Globus pallidus (tissue), 1 donor: ENCODE measurements at regions not wholly inside any gene's neighbourhood (a gene's known extent, or its start where the extent isn't known, plus 50 kb on each side); places are given as distances from the start of the nearest gene placed in this dataset.

ENCODE experiments used
- DNase-seq: peaks from one replicate; pipeline ENCODE4 v3.0.0-alpha.2; 2015; ENCODE audit warnings: low spot score

DNA sequence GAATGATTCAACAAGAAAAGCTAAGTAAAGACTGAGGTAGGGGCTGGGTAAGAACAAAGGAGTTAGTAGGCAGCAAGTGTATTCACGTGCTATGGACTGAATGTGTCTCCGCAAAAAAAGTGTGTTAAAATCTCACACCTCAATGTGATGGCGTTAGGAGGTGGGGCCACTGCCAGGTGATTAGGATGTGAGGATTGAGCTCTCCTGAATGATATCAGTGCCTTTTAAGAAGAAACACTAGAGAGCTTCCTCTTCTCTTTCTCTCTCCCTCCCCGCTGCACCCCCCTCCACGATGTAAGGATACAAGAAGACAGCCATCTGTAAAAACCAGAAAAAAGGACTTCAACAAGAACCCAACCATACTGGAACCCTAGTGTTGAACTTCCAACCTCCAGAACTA lies 396.1 kb upstream of the PLXNA2 start:
- DNase-seq, result no peak

DNA sequence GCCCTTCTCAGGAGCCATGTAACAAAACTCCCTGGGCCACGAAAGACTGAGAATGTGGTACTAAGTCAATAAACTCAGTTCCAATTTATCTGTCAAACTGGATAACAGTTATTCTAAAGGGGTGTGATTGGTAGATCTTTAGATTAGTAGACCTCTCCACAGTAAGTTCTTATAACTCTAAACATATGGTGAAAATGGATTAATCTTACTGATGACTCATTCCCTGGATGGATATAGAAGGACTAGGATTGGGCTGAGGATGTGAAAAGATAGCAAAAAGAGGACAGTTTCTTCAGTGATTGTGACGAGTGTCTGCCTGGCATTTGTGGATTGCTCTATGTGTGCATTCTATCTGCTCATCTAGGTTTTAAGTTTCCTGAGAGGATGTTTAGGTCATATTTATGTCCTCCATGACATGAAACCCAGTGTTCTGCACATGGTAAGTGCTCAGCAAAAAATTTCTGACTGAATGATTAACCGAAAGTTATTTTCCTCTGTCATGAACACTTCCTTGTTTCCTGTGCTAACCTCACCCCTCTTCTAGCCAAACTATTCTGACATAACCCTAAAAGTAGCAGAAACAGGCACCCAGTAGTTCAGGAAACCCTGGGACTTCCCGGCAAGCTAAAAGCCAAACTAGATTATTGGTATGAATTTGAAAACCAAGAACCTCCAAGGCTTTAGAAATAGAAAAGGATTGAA lies 397.5 kb upstream of the PLXNA2 start:
- no peak for DNase-seq

DNA sequence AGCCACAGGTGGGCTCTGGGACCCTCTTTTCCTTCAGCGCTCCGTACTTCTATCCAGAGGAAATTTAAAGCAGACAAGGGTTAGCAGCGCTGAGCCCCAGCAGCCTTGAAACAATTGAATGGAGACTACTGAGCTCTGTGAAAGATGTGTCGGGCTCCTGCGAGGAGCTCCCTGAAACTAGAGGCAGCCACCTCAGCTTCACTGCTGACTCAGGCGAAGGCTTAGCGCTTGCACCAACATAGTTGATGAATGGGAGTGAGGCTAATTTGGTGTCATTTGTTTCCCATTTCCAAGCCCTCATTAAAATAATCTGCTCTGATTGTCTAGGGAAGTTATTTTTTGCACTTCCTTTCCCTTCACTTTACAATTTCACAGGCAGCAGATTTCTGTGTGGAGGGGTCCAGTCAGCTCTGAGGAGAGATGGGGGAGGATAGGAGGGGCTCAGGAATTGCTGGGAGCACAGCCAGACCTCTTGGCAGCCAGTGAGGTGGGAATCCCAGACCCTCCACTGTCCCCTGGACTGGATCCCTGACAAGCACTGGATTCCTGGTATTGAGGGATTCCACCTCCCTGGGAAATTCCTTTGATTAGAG lies 398.9 kb upstream of the PLXNA2 start:
- no peak for DNase-seq

DNA sequence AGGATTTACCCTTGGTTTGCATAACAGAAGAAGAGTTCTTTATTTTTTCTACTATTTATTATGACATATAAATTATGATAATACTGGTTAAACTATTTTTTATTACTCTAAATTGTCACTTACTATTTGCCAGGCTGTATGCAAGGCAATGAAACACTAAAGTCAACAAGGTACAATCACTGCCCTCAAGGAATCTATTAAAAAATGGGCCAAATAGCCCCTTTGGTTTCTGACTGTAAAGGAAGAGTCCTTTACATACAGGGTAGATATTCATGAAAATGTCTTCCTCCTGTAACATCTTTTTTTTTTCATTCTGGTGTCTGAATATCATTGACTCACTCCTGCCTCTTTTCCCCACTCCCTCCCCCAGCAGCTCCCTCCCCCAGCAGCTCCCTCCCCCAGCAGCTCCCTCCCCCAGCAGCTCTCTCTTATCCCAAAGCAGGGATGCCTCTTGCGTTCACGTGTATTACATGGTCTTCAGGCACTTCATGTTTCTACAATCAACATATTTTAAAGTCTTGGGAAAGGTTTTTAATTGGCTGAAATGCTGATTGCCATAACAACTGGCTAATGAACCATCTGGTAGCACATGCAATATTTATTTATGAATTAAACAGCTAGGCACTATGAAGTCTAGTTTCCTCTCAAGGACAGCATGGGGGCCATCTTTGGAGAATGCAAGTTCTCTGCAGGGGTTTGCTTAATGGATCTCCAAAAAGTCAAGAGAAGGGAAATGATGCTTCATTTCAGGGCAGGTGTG lies 400.4 kb upstream of the PLXNA2 start:
- DNase-seq, result no peak

DNA sequence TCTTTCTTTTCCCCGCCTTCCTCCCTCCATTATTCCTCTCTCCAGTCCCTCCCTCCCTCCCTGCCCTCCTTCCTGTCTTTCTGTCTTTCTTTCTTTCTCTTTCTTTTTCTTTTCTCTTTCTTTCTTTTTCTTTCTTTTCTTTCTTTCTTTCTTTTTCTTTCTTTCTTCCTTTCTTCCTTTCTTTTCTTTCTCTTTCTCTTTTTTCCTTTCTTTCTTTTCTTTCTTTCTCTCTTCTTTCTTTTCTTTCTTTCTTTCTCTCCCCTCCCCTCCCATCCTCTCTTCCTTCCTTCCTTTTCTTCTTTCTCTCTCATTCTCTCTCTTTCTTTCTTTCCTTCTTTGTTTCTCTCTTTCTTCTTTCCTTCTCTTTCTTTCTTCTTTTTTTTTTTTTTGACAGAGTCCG lies 402.2 kb upstream of the PLXNA2 start:
- no peak for DNase-seq

DNA sequence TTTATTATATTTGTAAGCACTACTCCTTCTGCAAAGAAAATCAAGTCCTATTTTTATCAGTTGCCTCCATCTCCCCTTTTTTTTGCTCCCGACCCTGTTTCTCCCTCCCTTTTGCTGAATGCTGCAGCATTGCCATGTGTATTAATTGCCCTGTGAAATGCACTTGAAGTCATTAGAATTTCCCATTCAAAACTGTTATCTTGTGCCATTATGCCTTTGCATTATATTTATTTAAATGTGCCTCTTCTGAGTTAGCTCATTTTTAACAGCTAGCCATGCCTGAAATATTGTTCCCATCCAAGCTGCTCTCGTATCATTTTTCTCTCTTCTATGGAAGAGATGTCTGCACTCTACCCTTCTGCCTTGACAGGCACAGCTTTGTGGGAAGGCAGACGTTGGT lies 404.0 kb upstream of the PLXNA2 start:
- DNase-seq, result no peak

DNA sequence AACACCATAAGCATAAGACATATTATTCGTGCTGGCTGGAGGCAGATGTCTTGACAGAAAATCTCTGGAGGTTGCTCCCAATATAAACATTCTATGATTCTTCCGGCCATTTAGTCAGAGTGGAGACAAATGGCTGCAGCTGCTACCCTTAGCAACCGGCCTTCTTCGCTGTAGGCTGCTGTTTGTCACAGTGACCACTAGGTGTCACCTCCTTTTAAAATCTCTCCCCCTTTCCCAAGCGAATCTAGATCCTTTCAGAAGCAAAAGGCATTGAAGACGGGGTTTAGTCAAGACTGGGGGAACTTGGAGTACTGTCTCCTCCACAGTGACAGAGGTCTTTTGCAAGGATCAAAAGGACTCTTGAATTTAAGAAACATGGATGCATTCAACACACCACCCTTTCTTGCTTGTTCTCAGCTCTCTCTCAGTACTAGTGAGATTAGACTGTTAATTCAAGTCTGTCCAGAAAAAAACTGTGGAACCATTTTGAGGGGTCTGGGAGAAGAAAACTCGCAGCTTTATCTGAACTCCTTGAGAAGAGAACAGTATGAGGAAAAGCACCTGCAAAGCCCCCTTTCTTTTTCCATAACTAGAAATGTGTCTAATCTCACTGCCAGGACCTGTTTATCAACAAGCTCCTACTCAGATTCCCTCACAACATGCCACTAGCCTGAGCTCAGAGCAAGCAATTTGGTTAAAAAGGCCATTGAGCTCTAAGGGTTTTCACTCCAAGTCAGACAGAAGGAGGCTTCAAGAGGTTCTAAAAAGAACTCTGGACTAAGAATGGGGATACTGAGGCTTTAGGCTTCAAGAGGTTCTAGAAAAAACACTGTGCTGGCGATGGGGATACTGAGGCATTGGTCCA lies 408.3 kb upstream of the PLXNA2 start:
- peak; percentile 56 for DNase-seq

DNA sequence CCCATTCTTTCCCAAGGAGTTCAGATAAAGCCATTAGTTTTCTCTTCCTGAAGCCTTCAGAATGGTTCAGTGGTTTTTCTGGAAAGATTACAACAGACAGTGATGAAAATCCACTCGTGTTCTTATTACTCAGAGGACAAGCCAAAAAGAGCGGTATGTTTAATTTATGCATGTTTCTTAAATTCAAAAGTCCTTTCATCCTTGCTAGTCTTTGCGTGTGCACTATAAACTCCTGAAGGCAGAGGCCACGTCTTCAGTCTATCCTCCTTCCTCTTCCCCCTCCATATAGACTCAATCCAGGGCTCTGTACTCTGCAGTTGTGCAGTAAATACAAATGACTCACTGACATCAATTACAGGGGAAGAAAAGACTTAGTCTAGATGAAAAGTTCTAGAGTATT lies 409.2 kb upstream of the PLXNA2 start:
- no peak for DNase-seq

DNA sequence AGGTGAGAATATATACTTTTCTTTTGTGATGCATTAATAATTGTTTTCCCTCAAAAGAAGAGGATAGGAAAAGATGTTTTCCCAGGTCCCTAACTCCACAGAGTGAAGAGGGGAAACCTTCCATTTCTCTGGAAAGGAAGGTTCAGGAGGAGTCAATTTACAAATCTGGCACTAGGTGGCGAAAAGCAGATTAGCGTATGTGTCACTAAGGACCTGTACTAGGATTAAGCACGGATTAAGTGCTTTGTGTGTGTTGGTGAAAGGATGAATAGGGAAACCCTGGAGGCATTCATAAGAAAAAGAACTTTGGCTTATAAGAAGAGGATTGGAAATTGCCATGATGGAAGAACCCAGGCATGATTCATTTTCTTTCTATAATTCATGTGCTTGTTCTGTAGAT lies 410.1 kb upstream of the PLXNA2 start:
- DNase-seq, result no peak

DNA sequence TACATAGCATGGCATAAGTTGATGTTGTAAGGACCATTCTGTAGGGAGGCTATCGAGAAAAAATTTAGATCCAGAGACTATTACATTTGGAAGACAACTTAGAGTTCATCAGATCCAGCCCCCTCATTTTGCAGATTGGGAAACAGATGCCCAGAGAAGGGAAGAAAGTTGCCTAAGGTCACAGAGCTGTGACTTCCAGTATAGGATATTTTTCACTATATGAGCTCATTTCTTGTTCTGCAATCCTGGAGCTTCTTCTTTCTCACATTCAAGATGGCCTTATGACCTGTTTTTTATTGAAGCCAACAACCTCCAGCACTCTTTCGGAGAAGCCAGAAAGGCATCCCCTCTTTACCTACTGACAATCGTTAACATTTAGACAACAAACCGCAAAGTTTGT lies 421.8 kb upstream of the PLXNA2 start:
- no peak for DNase-seq

DNA sequence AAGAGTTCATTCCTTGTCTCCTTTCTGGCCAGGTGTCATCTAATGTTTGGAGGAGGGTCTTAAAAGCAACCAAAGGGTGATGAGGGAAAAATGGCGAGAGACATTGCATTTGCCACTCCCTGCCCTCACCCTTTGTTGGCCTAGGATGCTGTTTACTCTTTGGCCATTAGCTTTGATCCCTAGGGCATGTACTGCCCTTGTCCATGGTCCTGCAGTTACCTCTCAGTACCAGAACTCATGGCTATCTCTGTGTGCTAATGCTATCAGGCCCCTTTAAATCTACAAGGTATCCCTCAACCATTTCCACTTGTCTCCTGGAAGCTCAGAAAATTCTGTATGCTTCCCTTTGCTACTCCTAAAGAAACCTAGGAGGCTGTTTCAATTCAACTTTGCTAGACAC lies 424.8 kb upstream of the PLXNA2 start:
- no peak for DNase-seq

DNA sequence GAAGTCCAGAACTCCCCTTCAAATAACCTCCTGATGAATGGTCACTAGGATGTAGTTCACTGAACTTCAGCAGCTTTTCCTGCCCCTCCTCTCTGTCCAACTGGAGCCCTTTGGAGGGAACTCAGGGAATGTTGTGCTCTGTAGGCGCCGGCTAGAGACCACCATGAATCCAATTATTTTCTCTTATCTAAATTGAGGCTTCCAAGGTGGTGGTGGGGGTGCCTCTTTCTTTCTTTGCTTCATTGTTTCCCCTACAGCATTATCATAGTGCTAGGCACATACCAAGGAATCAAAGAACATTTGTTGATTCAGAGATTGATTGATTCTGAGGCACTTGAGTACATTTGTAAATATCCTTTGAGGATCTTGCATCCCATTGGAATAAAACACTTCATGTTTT lies 426.6 kb upstream of the PLXNA2 start:
- no peak for DNase-seq

DNA sequence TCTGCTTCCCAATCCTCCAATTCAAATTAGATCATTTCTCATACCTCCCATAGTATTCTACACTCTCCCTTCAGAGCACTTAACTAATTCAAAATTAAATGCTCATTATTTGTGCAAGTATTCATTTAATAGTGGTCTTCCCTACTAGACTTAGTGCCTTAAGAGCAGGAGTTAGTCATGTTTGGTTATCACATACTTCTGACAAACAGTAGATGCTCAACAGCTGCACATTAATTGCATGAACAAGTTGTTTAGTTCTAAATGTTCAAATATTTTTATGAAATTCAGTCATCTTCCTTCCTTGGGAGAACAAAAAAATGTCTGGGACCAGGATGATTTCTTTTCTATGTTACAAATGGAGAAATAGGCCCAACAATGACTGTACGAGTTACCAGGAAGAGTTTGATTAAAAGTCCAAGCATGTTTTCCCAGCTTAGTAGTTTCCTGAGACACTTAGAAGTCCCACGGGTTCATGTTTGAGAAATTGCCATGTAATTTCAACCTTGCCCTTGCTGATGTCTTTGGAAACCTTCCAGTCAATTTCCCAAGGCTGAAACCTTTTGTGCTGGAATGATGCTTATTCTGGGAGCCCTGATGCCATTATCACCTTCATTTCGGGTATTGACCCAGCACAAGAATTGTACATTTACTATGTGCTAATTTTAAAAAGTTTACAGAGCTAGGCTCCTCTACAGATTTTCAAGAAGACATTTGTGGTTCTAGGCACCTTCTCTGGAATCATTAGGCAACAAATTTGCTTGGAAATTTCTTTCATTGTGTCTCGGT lies 437.9 kb upstream of the PLXNA2 start:
- DNase-seq, result no peak

DNA sequence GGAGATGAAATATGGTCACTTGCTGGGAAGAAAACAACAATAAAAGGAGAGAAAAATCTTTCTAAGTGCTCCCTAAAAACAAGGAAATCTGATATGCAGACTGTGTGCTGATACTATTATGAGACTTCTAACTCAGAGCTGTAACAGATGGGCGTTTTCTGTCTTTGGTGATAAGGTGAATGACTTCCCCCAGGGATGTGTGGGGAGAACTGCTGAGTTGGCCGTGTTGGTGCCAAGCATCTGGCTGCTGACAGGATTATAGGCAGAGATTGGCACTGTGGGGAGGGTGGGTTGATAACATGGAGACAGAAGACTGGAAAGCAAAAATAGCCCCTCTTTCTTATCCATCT lies 438.5 kb upstream of the PLXNA2 start:
- no peak for DNase-seq

DNA sequence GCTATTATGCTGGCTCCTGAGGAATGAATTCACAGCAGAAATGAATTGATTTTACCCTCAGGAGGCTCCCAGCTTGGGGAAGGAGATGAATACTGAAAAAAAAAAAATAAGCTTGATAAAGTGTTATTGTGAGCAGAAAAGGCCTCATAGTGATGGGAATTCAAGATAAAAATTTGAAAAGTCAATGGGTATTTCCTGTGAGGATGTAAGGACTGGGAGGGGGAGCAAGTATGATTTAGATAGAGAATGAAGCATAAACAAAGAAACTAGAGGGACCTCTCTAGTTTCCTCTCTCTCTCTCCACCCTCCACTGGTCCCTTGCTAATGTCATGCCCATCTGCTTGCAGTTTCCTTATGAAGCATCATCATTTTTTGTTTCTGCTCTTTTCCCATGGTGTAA lies 439.0 kb upstream of the PLXNA2 start:
- DNase-seq, result no peak

DNA sequence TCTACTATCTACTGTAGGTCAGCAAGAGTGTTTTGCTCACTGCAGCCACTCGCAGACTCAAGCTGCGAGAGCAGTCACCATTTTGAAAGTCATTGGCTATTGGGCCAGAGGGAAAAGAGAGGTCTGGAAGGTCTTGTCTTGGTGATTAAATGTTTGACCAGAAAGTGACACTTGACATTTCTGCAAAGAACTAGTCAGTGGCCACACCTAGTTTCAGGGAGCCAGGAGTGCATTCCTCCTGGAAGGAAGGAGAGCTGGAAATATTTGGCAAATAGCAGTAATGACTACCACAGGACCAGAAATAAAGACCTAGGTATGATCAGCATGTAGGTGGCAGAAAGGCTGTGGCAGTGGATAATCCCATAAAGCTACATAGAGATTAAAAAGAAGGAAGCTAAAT lies 440.0 kb upstream of the PLXNA2 start:
- no peak for DNase-seq

DNA sequence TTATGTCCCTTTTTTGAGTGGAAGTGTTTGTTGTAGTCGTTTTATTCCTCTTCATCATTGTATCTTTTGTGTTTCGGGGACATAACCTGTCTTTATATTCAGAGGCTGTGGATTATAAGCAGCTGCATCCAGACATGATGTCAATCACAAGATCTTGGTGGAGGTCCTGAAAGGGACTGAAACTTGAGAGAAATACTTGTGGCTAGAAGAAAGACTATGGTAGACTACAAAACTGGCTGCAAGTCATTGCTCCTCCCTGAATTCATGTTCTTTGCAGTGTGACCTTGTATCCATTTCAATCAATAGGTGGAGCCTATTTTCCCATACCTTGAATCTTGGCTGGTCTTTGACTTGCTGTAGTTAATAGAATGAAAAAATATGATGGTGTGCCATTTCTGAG lies 442.4 kb upstream of the PLXNA2 start:
- DNase-seq, result no peak

DNA sequence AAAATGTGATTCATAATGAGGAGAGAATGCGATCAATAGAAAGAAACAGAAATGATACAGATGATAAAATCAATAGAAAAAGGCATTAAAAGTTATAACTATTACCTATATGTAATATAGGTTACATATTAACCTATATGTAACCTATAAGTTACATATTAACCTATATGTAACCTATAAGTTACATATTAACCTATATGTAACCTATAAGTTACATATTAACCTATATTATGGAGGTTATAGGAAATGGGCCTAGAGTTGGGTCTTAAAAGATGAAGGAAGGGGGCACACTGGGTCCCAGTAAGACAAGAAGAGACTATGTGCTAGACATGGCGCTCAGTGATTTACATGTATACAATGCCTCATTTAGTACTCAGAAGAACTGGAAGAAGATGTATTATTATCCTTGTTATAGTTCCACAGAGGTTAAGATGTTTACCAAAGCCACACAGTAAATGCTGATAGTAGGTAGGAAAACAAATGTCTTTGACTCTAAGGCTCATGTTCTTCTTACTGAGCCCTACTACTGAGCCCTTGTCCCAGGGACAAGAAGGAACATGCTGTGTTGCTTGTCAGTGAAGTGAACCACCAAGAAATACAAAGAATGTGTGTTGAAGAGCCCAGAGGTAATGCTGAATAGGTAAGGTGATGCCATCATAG lies 444.6 kb upstream of the PLXNA2 start:
- DNase-seq, result no peak

DNA sequence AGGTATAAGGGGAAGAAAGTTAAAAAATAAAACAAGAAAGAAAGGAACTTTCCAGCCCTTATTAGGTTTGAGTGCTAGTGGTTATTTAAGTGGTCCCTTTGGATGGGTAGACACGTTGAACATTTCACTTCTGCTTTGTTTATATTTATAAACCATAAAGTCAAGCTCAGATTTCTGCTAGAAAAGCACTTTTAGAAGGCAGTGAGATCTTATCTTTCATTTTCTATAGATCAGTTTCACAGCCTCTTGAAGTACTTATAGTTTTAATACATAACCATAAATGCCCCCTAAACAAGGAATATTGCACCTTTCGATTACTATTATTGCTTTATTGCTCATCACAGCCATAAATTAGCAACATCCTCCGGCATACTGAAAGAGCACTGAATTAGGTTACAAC lies 446.8 kb upstream of the PLXNA2 start:
- no peak for DNase-seq

DNA sequence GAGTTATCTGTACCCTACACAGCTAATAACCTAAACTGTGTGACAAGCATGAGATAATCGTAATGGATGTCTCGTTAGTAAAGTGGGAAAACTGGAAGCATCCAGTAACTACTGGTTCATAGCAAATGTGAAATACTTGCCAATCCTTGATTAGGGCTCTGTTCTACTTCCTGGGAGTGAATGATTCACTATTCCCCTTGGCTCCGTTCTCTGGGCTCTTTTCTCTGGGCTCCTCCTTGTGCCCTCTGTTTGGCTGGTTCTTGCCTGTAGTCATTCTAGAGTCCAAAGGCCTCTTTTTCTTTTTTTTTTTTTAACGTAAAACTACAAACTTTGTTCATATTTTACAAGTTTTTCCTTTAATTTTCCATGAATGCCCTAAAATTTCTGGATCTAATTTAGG lies 465.8 kb upstream of the PLXNA2 start:
- DNase-seq, result no peak

DNA sequence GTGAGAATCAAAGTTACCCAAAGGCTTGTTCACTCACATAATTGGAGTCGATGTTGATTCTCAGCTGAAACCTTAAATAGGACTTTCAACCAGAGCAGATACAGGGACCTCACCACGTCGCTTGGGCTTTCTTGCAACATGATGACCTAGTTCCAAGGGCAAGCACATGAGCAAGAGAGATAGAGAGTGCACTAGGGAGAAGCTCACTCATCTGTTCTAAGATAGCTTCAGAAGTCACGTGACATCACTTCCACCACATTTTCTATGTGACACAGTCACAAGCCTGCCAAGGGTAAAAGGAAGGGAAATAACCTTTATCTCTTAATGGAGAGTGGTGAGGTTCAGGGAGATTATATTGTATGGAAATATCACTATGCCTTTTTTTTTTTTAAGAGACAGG lies 470.1 kb upstream of the PLXNA2 start:
- no peak for DNase-seq
